Large intestine (tissue), 3 donors: ENCODE measurements at regions not wholly inside any gene's neighbourhood (a gene's known extent, or its start where the extent isn't known, plus 50 kb on each side); places are given as distances from the start of the nearest gene placed in this dataset.
"Not testable (repeated sequence)": the region's sequence is repeated elsewhere in the genome, so short reads cannot be mapped to it uniquely, and the experiment has no call there.

ENCODE experiments used
- DNase-seq, 2 donors: peaks; one replicate each; pipeline versions ENCODE4 v3.0.0 to v3.0.0-alpha.2; 2013
- H3K27ac ChIP-seq: one replicate; pipeline ENCODE4 v1.5.1; 2013; ENCODE audit warnings: low read length
- H3K27me3 ChIP-seq: 2 replicates; pipeline ENCODE4 v1.6.1; 2013; ENCODE audit warnings: low read length; ENCODE audit not compliant: control insufficient read depth, insufficient read depth
- H3K36me3 ChIP-seq: 2 replicates; pipeline ENCODE4 v1.6.1; 2013; ENCODE audit warnings: low read length; ENCODE audit not compliant: control insufficient read depth, insufficient read depth
- H3K4me1 ChIP-seq: one replicate; pipeline ENCODE4 v1.6.1; 2013; ENCODE audit warnings: low read length; ENCODE audit not compliant: control insufficient read depth, insufficient read depth
- H3K4me3 ChIP-seq: one replicate; pipeline ENCODE4 v1.5.1; 2013; ENCODE audit warnings: low read length
- H3K9me3 ChIP-seq: one replicate; pipeline ENCODE4 v1.6.1; 2013; ENCODE audit warnings: mild to moderate bottlenecking, low read depth, low read length, moderate library complexity; ENCODE audit not compliant: control insufficient read depth
- WGBS: methylation state at CpG from one replicate; pipeline ENCODE4 v1.1.5; 2013; ENCODE audit warnings: low lambda C conversion rate; ENCODE audit not compliant: insufficient coverage; 5-methylcytosine and 5-hydroxymethylcytosine counted together

- H3K27me3 ChIP-seq = peaks cover 3% of the 10 kb centered on the region
- H3K9me3 ChIP-seq = no peaks in the 10 kb centered on the region
- no peak overlapping the region for H3K27ac ChIP-seq
- no peaks in the 10 kb centered on the region for H3K36me3 ChIP-seq
- no peak for DNase-seq
- no peak overlapping the region for H3K4me3 ChIP-seq
- WGBS = no CpG with 5 or more reads among the region's 15 CpGs
- H3K4me1 ChIP-seq = peaks cover 11% of the 10 kb centered on the region
Measured at GRCh38 chr15:100769043-100769974, 110.3 kb upstream of the ALDH1A3 start.

- H3K36me3 ChIP-seq = no peaks in the 10 kb centered on the region
- H3K4me3 ChIP-seq = no peak overlapping the region
- peaks cover 11% of the 10 kb centered on the region for H3K4me1 ChIP-seq
- 100% methylated on average over 1 of the region's 4 CpGs for WGBS
- H3K27me3 ChIP-seq = peaks cover 3% of the 10 kb centered on the region
- no peak for DNase-seq
- H3K27ac ChIP-seq = no peak overlapping the region
- no peaks in the 10 kb centered on the region for H3K9me3 ChIP-seq
Measured at GRCh38 chr15:100769975-100770340, 109.7 kb upstream of the ALDH1A3 start.

- H3K9me3 ChIP-seq = no peaks in the 10 kb centered on the region
- no peak for DNase-seq
- H3K27ac ChIP-seq = no peak overlapping the region
- peaks cover 3% of the 10 kb centered on the region for H3K27me3 ChIP-seq
- no peaks in the 10 kb centered on the region for H3K36me3 ChIP-seq
- WGBS = no CpG with 5 or more reads among the region's 12 CpGs
- peaks cover 8% of the 10 kb centered on the region for H3K4me1 ChIP-seq
- no peak overlapping the region for H3K4me3 ChIP-seq
Measured at GRCh38 chr15:100770661-100771584, 108.7 kb upstream of the ALDH1A3 start.

- no peak overlapping the region for H3K4me3 ChIP-seq
- WGBS = no CpG with 5 or more reads among the region's 4 CpGs
- peaks cover 8% of the 10 kb centered on the region for H3K4me1 ChIP-seq
- no peaks in the 10 kb centered on the region for H3K9me3 ChIP-seq
- H3K36me3 ChIP-seq = no peaks in the 10 kb centered on the region
- H3K27me3 ChIP-seq = no peaks in the 10 kb centered on the region
- H3K27ac ChIP-seq = no peak overlapping the region
- no peak for DNase-seq
Measured at GRCh38 chr15:100771746-100772145, 107.9 kb upstream of the ALDH1A3 start.

GRCh38 chr15:100772478-100772877, 107.2 kb upstream of the ALDH1A3 start:
- no CpG with 5 or more reads among the region's 6 CpGs for WGBS
- peaks cover 8% of the 10 kb centered on the region for H3K4me1 ChIP-seq
- no peaks in the 10 kb centered on the region for H3K9me3 ChIP-seq
- H3K36me3 ChIP-seq = no peaks in the 10 kb centered on the region
- H3K27me3 ChIP-seq = no peaks in the 10 kb centered on the region
- H3K4me3 ChIP-seq = no peak overlapping the region
- H3K27ac ChIP-seq = no peak overlapping the region
- DNase-seq = no peak

- H3K27ac ChIP-seq = peak overlapping the region; percentile 26
- WGBS = 80% methylated on average over 2 of the region's 9 CpGs
Measured at GRCh38 chr15:100772892-100773520, 106.6 kb upstream of the ALDH1A3 start.

GRCh38 chr15:100774044-100774443, 105.6 kb upstream of the ALDH1A3 start:
- H3K36me3 ChIP-seq, H3K9me3 ChIP-seq, H3K27ac ChIP-seq, DNase-seq, H3K4me3 ChIP-seq, H3K4me1 ChIP-seq, H3K27me3 ChIP-seq: not testable (repeated sequence)
- WGBS = no CpG with 5 or more reads among the region's 28 CpGs

More at GRCh38 chr15:100772892-100773520, 106.6 kb upstream of the ALDH1A3 start:
- no peaks in the 10 kb centered on the region for H3K27me3 ChIP-seq
- DNase-seq = peak in 1 of 2 donors; percentile 39
- no peak overlapping the region for H3K4me3 ChIP-seq
- H3K9me3 ChIP-seq = no peaks in the 10 kb centered on the region
- H3K4me1 ChIP-seq = peaks cover 8% of the 10 kb centered on the region
- no peaks in the 10 kb centered on the region for H3K36me3 ChIP-seq

GRCh38 chr15:100775581-100776185, 103.9 kb upstream of the ALDH1A3 start:
- no peaks in the 10 kb centered on the region for H3K27me3 ChIP-seq
- H3K4me3 ChIP-seq = no peak overlapping the region
- 100% methylated on average over 1 of the region's 12 CpGs for WGBS
- no peaks in the 10 kb centered on the region for H3K9me3 ChIP-seq
- no peaks in the 10 kb centered on the region for H3K36me3 ChIP-seq
- peaks cover 8% of the 10 kb centered on the region for H3K4me1 ChIP-seq
- no peak for DNase-seq
- H3K27ac ChIP-seq = no peak overlapping the region

- Histone ChIP-seq H3K27ac (no peak overlapping the region), H3K4me3 (no peak overlapping the region), H3K4me1 (peaks cover 5% of the 10 kb centered on the region), H3K36me3 (no peaks in the 10 kb centered on the region), H3K27me3 (no peaks in the 10 kb centered on the region), H3K9me3 (no peaks in the 10 kb centered on the region)
- 86% methylated on average over 1 of the region's 2 CpGs for WGBS
- no peak for DNase-seq
Measured at GRCh38 chr15:100777821-100778220, 101.8 kb upstream of the ALDH1A3 start.
